Mucosa of rectum (tissue), 2 donors: ENCODE measurements at regions not wholly inside any gene's neighbourhood (a gene's known extent, or its start where the extent isn't known, plus 50 kb on each side); places are given as distances from the start of the nearest gene placed in this dataset.

Source experiments
- H3K27ac ChIP-seq, 2 donors: one replicate each; pipeline ENCODE4 v1.7.0; 2013; ENCODE audit warnings: inconsistent platforms in 2 of 2, low read depth in 2 of 2, low read length in 2 of 2
- H3K27me3 ChIP-seq, 2 donors: one replicate each; pipeline ENCODE4 v1.7.0; 2013; ENCODE audit warnings: low read length in 2 of 2; ENCODE audit not compliant: control insufficient read depth in 2 of 2, insufficient read depth in 2 of 2
- H3K36me3 ChIP-seq, 2 donors: one replicate each; pipeline ENCODE4 v1.7.0; 2013; ENCODE audit warnings: low read length in 2 of 2; ENCODE audit not compliant: control insufficient read depth in 2 of 2, insufficient read depth in 2 of 2
- H3K4me1 ChIP-seq, 2 donors: one replicate each; pipeline ENCODE4 v1.7.0; 2013; ENCODE audit warnings: low read length in 2 of 2, mild to moderate bottlenecking in 1 of 2; ENCODE audit not compliant: control insufficient read depth in 2 of 2, insufficient read depth in 2 of 2
- H3K4me3 ChIP-seq, 2 donors: one replicate each; pipeline ENCODE4 v1.7.0; 2013; ENCODE audit warnings: low read length in 2 of 2
- H3K9ac ChIP-seq, 2 donors: one replicate each; pipeline ENCODE4 v1.7.0; 2013; ENCODE audit warnings: low read length in 2 of 2, low read depth in 1 of 2, mild to moderate bottlenecking in 1 of 2
- H3K9me3 ChIP-seq, 2 donors: one replicate each; pipeline ENCODE4 v1.7.0; 2013; ENCODE audit warnings: low read length in 2 of 2; ENCODE audit not compliant: control insufficient read depth in 2 of 2
- donor health status: healthy.
- donor health status: Normal muscosa, but diverticular disease.

DNA sequence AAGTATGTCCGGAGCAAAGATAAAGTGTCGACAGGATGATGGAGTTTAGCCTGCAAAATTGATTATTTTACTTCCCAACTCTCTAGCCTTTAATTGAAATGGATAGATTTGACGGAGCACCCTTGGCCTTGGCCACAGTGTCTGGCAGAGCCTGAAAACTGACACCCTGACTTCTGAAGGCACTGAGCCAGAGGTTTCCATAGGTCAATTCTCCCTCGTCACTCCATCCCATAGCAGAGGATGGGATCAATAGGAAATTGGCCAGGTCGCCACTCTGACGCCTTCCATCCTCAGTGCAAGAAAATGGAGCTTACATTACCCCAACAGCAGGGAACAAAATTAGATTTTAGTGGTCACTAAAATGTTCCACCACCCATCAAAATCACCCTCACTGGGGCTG, 90.4 kb upstream of the CDH11 start:
- Histone ChIP-seq H3K27ac (no peak overlapping the region), H3K4me1 (no peaks in the 10 kb centered on the region), H3K9me3 (no peaks in the 10 kb centered on the region), H3K9ac (no peak overlapping the region), H3K4me3 (no peak overlapping the region), H3K36me3 (no peaks in the 10 kb centered on the region), H3K27me3 (no peaks in the 10 kb centered on the region)

DNA sequence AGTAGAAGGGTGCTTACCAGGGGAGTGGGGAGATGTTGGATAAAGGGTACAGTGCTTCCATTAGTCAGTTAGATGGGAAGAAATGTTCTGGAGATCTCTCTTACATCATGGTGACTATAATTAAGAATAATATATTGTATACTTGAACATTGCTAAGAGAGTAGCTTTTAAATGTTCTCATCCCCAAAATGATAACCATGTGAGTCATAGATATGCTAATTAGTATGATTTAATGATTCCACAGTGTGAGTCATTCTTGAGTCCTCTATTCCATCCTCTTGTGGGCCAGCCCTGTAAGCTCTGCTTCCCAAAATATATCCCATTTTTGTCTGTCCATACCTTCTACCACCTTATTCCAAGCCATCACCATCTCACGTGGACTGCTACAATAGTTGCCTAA, 80.6 kb upstream of the CDH11 start:
- H3K9ac ChIP-seq, result no peak overlapping the region
- no peaks in the 10 kb centered on the region for H3K4me1 ChIP-seq
- H3K36me3 ChIP-seq, result no peaks in the 10 kb centered on the region
- no peaks in the 10 kb centered on the region for H3K9me3 ChIP-seq
- H3K27ac ChIP-seq, result no peak overlapping the region
- no peaks in the 10 kb centered on the region for H3K27me3 ChIP-seq
- H3K4me3 ChIP-seq, result no peak overlapping the region

- Histone ChIP-seq H3K27ac (no peak overlapping the region), H3K4me1 (no peaks in the 10 kb centered on the region), H3K4me3 (peak overlapping the region in 1 of 2 donors; percentile 34), H3K9me3 (no peaks in the 10 kb centered on the region), H3K9ac (no peak overlapping the region), H3K27me3 (no peaks in the 10 kb centered on the region), H3K36me3 (no peaks in the 10 kb centered on the region)
Observed at GRCh38 chr16:65201511-65201910, 79.6 kb upstream of the CDH11 start.

GRCh38 chr16:65200857-65201256, 79.0 kb upstream of the CDH11 start:
- Histone ChIP-seq H3K36me3 (no peaks in the 10 kb centered on the region), H3K27me3 (no peaks in the 10 kb centered on the region), H3K4me3 (no peak overlapping the region), H3K9me3 (no peaks in the 10 kb centered on the region), H3K27ac (no peak overlapping the region), H3K4me1 (no peaks in the 10 kb centered on the region), H3K9ac (no peak overlapping the region)

- no peak overlapping the region for H3K9ac ChIP-seq
- no peak overlapping the region for H3K4me3 ChIP-seq
- H3K27ac ChIP-seq, result no peak overlapping the region
- H3K4me1 ChIP-seq, result no peaks in the 10 kb centered on the region
- H3K36me3 ChIP-seq, result no peaks in the 10 kb centered on the region
- no peaks in the 10 kb centered on the region for H3K27me3 ChIP-seq
- no peaks in the 10 kb centered on the region for H3K9me3 ChIP-seq
Observed at GRCh38 chr16:65200156-65200773, 78.4 kb upstream of the CDH11 start.

GRCh38 chr16:65196420-65197075, 74.7 kb upstream of the CDH11 start:
- Histone ChIP-seq H3K27ac (no peak overlapping the region), H3K27me3 (no peaks in the 10 kb centered on the region), H3K9me3 (no peaks in the 10 kb centered on the region), H3K4me1 (no peaks in the 10 kb centered on the region), H3K9ac (no peak overlapping the region), H3K36me3 (no peaks in the 10 kb centered on the region), H3K4me3 (no peak overlapping the region)

GRCh38 chr16:65195998-65196397, 74.1 kb upstream of the CDH11 start:
- Histone ChIP-seq H3K27ac (no peak overlapping the region), H3K36me3 (no peaks in the 10 kb centered on the region), H3K9ac (no peak overlapping the region), H3K4me1 (no peaks in the 10 kb centered on the region), H3K9me3 (no peaks in the 10 kb centered on the region), H3K4me3 (no peak overlapping the region), H3K27me3 (no peaks in the 10 kb centered on the region)

DNA sequence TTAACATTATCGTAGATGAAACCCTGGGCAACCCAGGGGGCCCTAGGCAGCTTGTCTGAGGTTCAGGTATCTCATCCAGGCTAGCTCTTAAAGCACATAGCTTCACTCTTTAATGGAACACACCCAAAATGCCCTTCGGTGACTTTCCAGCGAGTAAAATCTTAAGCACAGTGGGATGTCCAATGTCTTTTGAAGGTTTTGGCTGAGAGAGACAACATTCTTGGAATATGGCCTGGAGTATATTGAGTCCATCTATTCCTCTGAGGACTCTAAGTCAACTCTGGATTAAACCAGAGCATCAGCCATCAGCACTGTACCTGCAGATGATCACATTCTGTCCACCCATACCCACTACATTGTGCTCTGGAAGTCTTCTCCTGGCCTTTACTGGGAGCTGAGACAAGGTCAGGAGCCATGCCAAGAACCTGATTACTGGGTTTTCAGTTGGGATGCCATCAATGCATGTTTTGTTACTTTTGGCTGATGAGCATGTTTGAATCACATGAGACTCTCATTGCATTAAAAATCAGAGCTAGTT, 63.4 kb upstream of the CDH11 start:
- no peaks in the 10 kb centered on the region for H3K36me3 ChIP-seq
- H3K27me3 ChIP-seq, result no peaks in the 10 kb centered on the region
- no peaks in the 10 kb centered on the region for H3K9me3 ChIP-seq
- no peaks in the 10 kb centered on the region for H3K4me1 ChIP-seq
- no peak overlapping the region for H3K9ac ChIP-seq
- no peak overlapping the region for H3K4me3 ChIP-seq
- no peak overlapping the region for H3K27ac ChIP-seq

- Histone ChIP-seq H3K36me3 (no peaks in the 10 kb centered on the region), H3K4me3 (no peak overlapping the region), H3K27me3 (no peaks in the 10 kb centered on the region), H3K4me1 (no peaks in the 10 kb centered on the region), H3K9me3 (no peaks in the 10 kb centered on the region), H3K27ac (no peak overlapping the region), H3K9ac (no peak overlapping the region)
Observed at GRCh38 chr16:65181071-65181561, 59.3 kb upstream of the CDH11 start.

GRCh38 chr16:65178151-65178550, 56.3 kb upstream of the CDH11 start:
- H3K36me3 ChIP-seq, result no peaks in the 10 kb centered on the region
- no peaks in the 10 kb centered on the region for H3K9me3 ChIP-seq
- no peaks in the 10 kb centered on the region for H3K27me3 ChIP-seq
- no peak overlapping the region for H3K27ac ChIP-seq
- no peak overlapping the region for H3K9ac ChIP-seq
- H3K4me3 ChIP-seq, result no peak overlapping the region
- no peaks in the 10 kb centered on the region for H3K4me1 ChIP-seq
